ENCODE measurements at regions not wholly inside any gene's neighbourhood (a gene's known extent, or its start where the extent isn't known, plus 50 kb on each side); places are given as distances from the start of the nearest gene placed in this dataset.
"Not testable (repeated sequence)": the region's sequence is repeated elsewhere in the genome, so short reads cannot be mapped to it uniquely, and the experiment has no call there.

DNA sequence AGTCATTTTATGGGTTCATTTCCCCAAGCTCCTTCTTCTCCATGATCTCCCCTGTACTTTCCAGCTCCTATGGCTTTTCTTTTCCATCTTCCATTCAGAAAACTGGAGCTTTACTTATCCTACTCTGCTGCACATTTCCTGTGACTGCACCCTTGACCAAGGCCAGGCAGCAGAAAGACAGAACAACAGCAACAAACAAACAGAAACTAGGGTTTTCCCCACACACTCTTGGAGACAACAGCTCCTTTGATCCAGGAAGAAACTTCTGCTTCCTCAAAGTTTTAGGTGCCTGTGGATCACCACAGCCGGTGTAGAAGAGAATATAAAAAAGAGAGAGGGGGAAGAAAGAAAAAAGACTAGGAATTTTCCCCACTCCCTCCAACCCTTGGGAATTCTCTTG is 342.3 kb upstream of the CFAP20DC start:
- H3K4me3 Mint-ChIP-seq: no peak overlapping the region
- no peak overlapping the region for H3K27ac Mint-ChIP-seq
- no peaks in the 10 kb centered on the region for H3K36me3 Mint-ChIP-seq
- no peaks in the 10 kb centered on the region for H3K9me3 Mint-ChIP-seq
- peaks cover 15% of the 10 kb centered on the region for H3K4me1 Mint-ChIP-seq
- DNase-seq (ENCODE audit: low spot score in 2 of 2) (no peak), ATAC-seq (no peak)

- Mint-ChIP-seq H3K9me3 (no peaks in the 10 kb centered on the region), H3K4me3 (no peak overlapping the region), H3K27ac (no peak overlapping the region), H3K36me3 (peaks cover 7% of the 10 kb centered on the region), H3K4me1 (peaks cover 24% of the 10 kb centered on the region)
- no peak for DNase-seq (ENCODE audit: low spot score in 2 of 2)
- no peak for ATAC-seq
These were observed 341.3 kb upstream of the CFAP20DC start for GRCh38 chr3:59391131-59391530.

GRCh38 chr3:59388555-59389270 is 338.9 kb upstream of the CFAP20DC start:
- Mint-ChIP-seq H3K9me3 (no peaks in the 10 kb centered on the region), H3K36me3 (peaks cover 9% of the 10 kb centered on the region)
- ATAC-seq: peak; percentile 96

GRCh38 chr3:59386165-59386564 is 336.3 kb upstream of the CFAP20DC start:
- DNase-seq (ENCODE audit: low spot score in 2 of 2) (no peak), ATAC-seq (peak; percentile 70)
- Mint-ChIP-seq H3K36me3 (peaks cover 9% of the 10 kb centered on the region), H3K4me3 (peak overlapping the region; percentile 26), H3K27ac (peak overlapping the region; percentile 82), H3K4me1 (peaks cover 68% of the 10 kb centered on the region), H3K9me3 (no peaks in the 10 kb centered on the region)

More at GRCh38 chr3:59388555-59389270, 338.9 kb upstream of the CFAP20DC start:
- peak overlapping the region; percentile 80 for H3K27ac Mint-ChIP-seq
- H3K4me3 Mint-ChIP-seq: peak overlapping the region; percentile 41
- DNase-seq (ENCODE audit: low spot score in 2 of 2): no peak
- peaks cover 48% of the 10 kb centered on the region for H3K4me1 Mint-ChIP-seq

- DNase-seq (ENCODE audit: low spot score in 2 of 2): no peak
- Mint-ChIP-seq H3K4me3 (peak overlapping the region; percentile 26), H3K27ac (peak overlapping the region; percentile 82), H3K9me3 (no peaks in the 10 kb centered on the region), H3K4me1 (peaks cover 68% of the 10 kb centered on the region), H3K36me3 (peaks cover 9% of the 10 kb centered on the region)
- ATAC-seq: no peak
These were observed 335.7 kb upstream of the CFAP20DC start for GRCh38 chr3:59385547-59385946.

GRCh38 chr3:59381282-59381681 is 331.5 kb upstream of the CFAP20DC start:
- peak in 1 of 2 donors; percentile 66 for DNase-seq (ENCODE audit: low spot score in 2 of 2)
- H3K36me3 Mint-ChIP-seq: peaks cover 4% of the 10 kb centered on the region
- no peak overlapping the region for H3K4me3 Mint-ChIP-seq
- no peak overlapping the region for H3K27ac Mint-ChIP-seq
- peak; percentile 75 for ATAC-seq
- H3K9me3 Mint-ChIP-seq: no peaks in the 10 kb centered on the region
- H3K4me1 Mint-ChIP-seq: peaks cover 46% of the 10 kb centered on the region

DNA sequence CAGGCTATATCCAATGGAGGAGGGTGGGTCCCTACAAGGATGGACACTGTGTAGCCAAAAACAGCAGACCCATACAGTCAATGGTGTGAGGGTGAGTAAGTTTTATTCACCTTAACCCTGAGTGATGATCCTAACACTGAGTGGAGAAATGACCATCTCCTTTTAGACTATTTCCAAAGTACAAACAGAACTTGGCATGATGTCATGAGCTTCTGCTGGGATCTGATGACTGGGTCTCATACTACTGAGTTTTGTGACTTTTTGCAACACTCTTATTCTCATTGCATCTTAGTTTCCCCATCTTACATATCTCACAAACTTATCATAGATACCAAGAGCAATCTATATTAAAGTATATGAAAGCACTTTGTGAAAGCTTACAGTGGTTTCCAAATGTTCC is 330.3 kb upstream of the CFAP20DC start:
- ATAC-seq: no peak
- no peaks in the 10 kb centered on the region for H3K36me3 Mint-ChIP-seq
- peaks cover 34% of the 10 kb centered on the region for H3K4me1 Mint-ChIP-seq

DNA sequence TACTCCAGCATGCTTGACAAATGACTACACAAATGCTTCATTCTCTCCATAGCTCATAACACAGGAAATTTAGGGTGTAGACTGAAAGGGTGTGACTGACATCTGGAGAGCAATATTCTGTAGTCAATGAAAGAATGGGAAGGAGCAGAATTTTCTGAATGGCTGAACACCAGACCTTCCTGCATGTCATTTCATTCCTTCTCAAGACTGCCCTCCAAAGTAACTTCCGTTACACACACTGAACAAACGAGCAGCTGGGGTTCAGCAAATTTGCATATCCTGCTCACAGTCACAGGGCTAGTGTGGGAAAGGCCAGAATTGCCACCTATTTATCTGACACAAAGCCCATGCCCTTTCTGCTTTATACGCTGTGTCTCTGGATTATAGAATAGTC is 325.0 kb upstream of the CFAP20DC start:
- no peak for DNase-seq (ENCODE audit: low spot score in 2 of 2)
- Mint-ChIP-seq H3K27ac (no peak overlapping the region), H3K36me3 (no peaks in the 10 kb centered on the region), H3K4me3 (no peak overlapping the region), H3K4me1 (peaks cover 1% of the 10 kb centered on the region), H3K9me3 (no peaks in the 10 kb centered on the region)
- ATAC-seq: peak; percentile 65

More for the DNA sequence above, 330.3 kb upstream of the CFAP20DC start:
- DNase-seq (ENCODE audit: low spot score in 2 of 2): no peak
- no peak overlapping the region for H3K27ac Mint-ChIP-seq
- no peaks in the 10 kb centered on the region for H3K9me3 Mint-ChIP-seq
- no peak overlapping the region for H3K4me3 Mint-ChIP-seq

GRCh38 chr3:59374091-59374817 is 324.4 kb upstream of the CFAP20DC start:
- H3K27ac Mint-ChIP-seq: no peak overlapping the region

DNA sequence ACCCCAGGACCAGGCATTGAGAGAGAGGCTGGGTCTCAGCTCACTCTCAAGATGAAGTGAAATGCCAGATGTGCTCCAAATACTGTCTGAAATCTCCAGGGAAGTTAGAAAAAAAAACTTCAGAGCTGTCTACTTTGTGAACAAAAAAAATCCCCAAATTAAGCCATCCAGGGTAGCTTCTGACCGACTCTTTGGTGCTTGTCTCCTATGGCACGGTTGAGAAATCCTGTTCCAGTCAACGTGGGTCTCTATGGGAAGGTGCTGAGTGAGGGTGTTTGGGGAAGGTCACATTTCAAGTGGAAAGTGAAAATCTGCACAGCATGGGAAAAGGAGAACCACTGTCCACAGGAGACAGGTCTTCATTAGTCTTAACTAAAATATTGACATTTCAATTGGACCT is 322.5 kb upstream of the CFAP20DC start:
- Mint-ChIP-seq H3K36me3 (no peaks in the 10 kb centered on the region), H3K4me1 (peaks cover 13% of the 10 kb centered on the region), H3K4me3 (no peak overlapping the region), H3K9me3 (no peaks in the 10 kb centered on the region), H3K27ac (no peak overlapping the region)
- no peak for ATAC-seq
- DNase-seq (ENCODE audit: low spot score in 2 of 2): no peak

More at GRCh38 chr3:59374091-59374817, 324.4 kb upstream of the CFAP20DC start:
- peaks cover 7% of the 10 kb centered on the region for H3K4me1 Mint-ChIP-seq
- H3K36me3 Mint-ChIP-seq: no peaks in the 10 kb centered on the region
- no peak for ATAC-seq
- DNase-seq (ENCODE audit: low spot score in 2 of 2): no peak
- no peak overlapping the region for H3K4me3 Mint-ChIP-seq
- H3K9me3 Mint-ChIP-seq: no peaks in the 10 kb centered on the region

- DNase-seq (ENCODE audit: low spot score in 2 of 2): no peak
- peaks cover 18% of the 10 kb centered on the region for H3K4me1 Mint-ChIP-seq
- no peak for ATAC-seq
- H3K4me3 Mint-ChIP-seq: no peak overlapping the region
- H3K27ac Mint-ChIP-seq: no peak overlapping the region
- H3K9me3 Mint-ChIP-seq: no peaks in the 10 kb centered on the region
- H3K36me3 Mint-ChIP-seq: no peaks in the 10 kb centered on the region
These were observed 319.3 kb upstream of the CFAP20DC start for GRCh38 chr3:59368900-59369675.

DNA sequence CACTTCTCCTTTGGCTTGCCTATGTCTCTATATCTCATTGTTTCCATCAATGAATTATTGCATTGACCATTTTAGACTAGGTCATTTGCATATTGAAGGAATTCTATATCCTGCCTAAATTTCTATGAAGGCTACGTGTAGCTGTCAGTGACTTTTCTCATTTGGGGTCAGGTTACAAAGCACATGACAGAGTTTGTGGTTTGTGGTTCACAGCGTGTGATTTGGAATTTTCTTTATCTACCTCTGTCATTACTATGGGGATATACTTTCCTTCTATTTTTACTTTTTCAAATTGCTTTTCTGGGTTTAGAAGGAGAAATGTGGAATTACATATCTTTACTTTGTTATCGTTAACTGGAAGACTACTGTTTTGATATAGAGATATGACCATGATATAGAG is 317.3 kb upstream of the CFAP20DC start:
- DNase-seq (ENCODE audit: low spot score in 2 of 2) (no peak), ATAC-seq (no peak)
- H3K4me3 Mint-ChIP-seq: no peak overlapping the region
- no peaks in the 10 kb centered on the region for H3K9me3 Mint-ChIP-seq
- H3K27ac Mint-ChIP-seq: no peak overlapping the region
- H3K36me3 Mint-ChIP-seq: no peaks in the 10 kb centered on the region
- H3K4me1 Mint-ChIP-seq: peaks cover 18% of the 10 kb centered on the region

DNA sequence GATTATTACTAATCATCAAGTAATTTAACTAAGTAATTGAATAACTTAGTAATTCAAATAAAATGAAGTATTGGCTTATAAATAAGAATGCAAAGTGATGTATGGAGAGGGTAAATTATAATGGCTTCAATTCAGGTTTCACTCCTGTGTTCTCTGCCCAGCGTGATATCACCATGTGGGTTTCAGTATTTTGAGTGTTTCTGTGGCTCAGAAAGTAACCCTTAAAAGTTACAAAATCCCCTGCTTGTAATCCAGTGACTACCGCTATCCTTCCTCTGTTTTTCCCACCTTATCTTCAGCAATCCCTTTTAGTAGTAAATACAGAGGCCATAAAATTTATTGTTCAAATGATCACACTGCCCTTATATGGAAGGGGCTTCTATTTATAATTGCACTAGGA is 316.4 kb upstream of the CFAP20DC start:
- H3K4me3 Mint-ChIP-seq: no peak overlapping the region
- H3K36me3 Mint-ChIP-seq: no peaks in the 10 kb centered on the region
- H3K9me3 Mint-ChIP-seq: no peaks in the 10 kb centered on the region
- ATAC-seq: no peak
- no peak for DNase-seq (ENCODE audit: low spot score in 2 of 2)
- H3K4me1 Mint-ChIP-seq: peaks cover 18% of the 10 kb centered on the region
- H3K27ac Mint-ChIP-seq: no peak overlapping the region

DNA sequence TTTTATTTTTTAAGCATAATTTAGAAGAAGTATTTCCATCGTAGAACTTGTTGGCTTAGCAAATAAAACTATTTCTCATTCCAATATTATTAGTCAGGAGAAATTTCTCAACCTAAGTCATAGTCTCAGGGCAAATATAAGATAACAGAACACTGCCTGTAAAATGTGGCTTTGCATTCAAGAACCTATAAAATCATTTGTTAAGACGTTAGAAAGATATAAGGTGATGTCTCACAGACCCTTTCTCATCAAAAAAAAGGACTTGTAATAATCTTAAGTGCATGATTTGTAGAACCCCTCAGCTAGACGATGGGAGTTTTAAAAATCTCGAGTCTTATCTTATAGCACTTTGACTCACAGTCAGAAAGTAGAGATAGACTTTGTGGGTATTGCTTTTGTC is 314.7 kb upstream of the CFAP20DC start:
- no peak overlapping the region for H3K4me3 Mint-ChIP-seq
- H3K4me1 Mint-ChIP-seq: peaks cover 14% of the 10 kb centered on the region
- DNase-seq (ENCODE audit: low spot score in 2 of 2) (no peak), ATAC-seq (no peak)
- H3K9me3 Mint-ChIP-seq: peaks cover under 1% of the 10 kb centered on the region
- no peaks in the 10 kb centered on the region for H3K36me3 Mint-ChIP-seq
- H3K27ac Mint-ChIP-seq: no peak overlapping the region

DNA sequence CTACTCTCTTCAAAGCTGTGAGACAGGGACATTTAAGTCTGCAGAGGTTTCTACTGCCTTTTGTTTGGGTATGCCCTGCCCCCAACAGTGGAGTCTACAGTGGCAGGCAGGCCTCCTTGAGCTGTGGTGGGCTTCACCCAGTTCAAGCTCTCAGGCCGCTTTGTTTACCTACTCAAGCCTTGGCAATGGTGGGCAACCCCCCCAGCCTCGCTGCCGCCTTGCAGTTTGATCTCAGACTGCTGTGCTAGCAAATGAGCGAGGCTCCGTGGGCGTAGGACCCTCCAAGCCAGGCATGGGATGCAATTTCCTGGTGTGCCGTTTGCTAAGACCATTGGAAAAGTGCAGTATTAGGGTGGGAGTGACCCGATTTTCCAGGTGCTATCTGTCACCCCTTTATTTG is 310.5 kb upstream of the CFAP20DC start:
- not testable (repeated sequence) for H3K4me3 Mint-ChIP-seq; DNase-seq (ENCODE audit: low spot score in 2 of 2)

More for the DNA sequence above, 310.5 kb upstream of the CFAP20DC start:
- not testable (repeated sequence) for ATAC-seq, H3K9me3 Mint-ChIP-seq, H3K36me3 Mint-ChIP-seq, H3K4me1 Mint-ChIP-seq, H3K27ac Mint-ChIP-seq
